Transverse colon (tissue), 3 donors: ENCODE measurements at regions not wholly inside any gene's neighbourhood (a gene's known extent, or its start where the extent isn't known, plus 50 kb on each side); places are given as distances from the start of the nearest gene placed in this dataset.

Source experiments
- POLR2A ChIP-seq: fragments of 450-650 bp; IDR thresholded peaks from one replicate; pipeline ENCODE4 v1.6.1; 2016; ENCODE audit warnings: antibody characterized with exemption, mild to moderate bottlenecking, moderate library complexity
- TF ChIP-seq, protein P1 (sequence below), 5 experiments: fragments of 200-600 bp in 3 of 5; fragments of 450-650 bp in 2 of 5; sonication (generic) in 3 of 5; IDR thresholded peaks; 1 replicate in 2 of 5; 2 replicates in 3 of 5; pipeline ENCODE4 v1.5.1; 2016 to 2017; ENCODE audit warnings: antibody characterized with exemption in 5 of 5, inconsistent platforms in 3 of 5, mild to moderate bottlenecking in 2 of 5, moderate library complexity in 1 of 5

DNA sequence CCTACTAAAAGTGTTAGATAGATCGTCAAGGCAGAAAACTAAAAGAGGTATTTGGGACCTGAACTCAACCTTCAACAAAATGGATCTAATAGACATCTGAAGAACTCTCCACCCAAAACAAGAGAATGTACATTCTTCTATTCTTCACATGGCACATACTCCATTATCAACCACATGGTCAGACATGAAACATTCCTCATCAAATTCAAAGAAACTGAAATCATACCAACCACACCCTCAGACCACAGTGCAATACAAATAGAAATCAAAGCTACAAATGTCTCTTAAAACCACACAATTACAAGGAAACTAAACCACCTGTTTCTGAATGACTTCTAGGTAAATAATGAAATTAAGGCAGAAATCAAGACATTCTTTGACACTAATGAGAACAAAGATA, 984.1 kb upstream of the GBE1 start:
- TF ChIP-seq, protein P1, sequence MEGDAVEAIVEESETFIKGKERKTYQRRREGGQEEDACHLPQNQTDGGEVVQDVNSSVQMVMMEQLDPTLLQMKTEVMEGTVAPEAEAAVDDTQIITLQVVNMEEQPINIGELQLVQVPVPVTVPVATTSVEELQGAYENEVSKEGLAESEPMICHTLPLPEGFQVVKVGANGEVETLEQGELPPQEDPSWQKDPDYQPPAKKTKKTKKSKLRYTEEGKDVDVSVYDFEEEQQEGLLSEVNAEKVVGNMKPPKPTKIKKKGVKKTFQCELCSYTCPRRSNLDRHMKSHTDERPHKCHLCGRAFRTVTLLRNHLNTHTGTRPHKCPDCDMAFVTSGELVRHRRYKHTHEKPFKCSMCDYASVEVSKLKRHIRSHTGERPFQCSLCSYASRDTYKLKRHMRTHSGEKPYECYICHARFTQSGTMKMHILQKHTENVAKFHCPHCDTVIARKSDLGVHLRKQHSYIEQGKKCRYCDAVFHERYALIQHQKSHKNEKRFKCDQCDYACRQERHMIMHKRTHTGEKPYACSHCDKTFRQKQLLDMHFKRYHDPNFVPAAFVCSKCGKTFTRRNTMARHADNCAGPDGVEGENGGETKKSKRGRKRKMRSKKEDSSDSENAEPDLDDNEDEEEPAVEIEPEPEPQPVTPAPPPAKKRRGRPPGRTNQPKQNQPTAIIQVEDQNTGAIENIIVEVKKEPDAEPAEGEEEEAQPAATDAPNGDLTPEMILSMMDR (IDR thresholded peaks at IDR 0.05) = no peak
- no peak for TF ChIP-seq POLR2A
